ENCODE measurements at regions not wholly inside any gene's neighbourhood (a gene's known extent, or its start where the extent isn't known, plus 50 kb on each side); places are given as distances from the start of the nearest gene placed in this dataset.

DNA sequence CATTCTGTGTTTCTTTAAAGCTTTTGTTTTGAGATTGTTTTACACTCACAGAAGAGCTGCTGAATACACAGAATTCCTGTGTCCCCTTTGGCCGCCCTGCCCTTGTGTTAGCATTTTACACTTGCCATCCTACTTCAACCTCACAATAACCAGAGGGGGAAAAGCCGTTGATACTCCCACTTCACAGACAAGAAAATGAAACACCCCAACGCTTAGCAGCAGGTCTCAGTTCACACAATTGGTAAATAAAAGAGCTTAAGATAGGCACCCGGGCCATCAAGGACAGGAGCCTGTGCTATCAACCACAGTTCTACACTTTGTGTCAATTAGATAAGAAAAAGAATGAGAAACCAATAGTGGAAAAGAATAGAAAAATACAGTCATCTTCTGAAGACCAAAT is 178.0 kb downstream of the SYK start:
- Histone ChIP-seq H3K4me3 (no peak overlapping the region), H3K9me3 (no peaks in the 10 kb centered on the region), H3K4me1 (no peaks in the 10 kb centered on the region), H3K27ac (no peak overlapping the region), H3K9ac (ENCODE audit: low read depth in 2 of 2, low read length in 2 of 2) (no peak overlapping the region), H3K27me3 (no peaks in the 10 kb centered on the region), H3K36me3 (no peaks in the 10 kb centered on the region)
- TF ChIP-seq, protein P1, sequence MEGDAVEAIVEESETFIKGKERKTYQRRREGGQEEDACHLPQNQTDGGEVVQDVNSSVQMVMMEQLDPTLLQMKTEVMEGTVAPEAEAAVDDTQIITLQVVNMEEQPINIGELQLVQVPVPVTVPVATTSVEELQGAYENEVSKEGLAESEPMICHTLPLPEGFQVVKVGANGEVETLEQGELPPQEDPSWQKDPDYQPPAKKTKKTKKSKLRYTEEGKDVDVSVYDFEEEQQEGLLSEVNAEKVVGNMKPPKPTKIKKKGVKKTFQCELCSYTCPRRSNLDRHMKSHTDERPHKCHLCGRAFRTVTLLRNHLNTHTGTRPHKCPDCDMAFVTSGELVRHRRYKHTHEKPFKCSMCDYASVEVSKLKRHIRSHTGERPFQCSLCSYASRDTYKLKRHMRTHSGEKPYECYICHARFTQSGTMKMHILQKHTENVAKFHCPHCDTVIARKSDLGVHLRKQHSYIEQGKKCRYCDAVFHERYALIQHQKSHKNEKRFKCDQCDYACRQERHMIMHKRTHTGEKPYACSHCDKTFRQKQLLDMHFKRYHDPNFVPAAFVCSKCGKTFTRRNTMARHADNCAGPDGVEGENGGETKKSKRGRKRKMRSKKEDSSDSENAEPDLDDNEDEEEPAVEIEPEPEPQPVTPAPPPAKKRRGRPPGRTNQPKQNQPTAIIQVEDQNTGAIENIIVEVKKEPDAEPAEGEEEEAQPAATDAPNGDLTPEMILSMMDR (IDR thresholded peaks at IDR 0.05) = no peak
- intact Hi-C loops (cut with DNase I) = no loop called here
- DNase-seq = no peak

DNA sequence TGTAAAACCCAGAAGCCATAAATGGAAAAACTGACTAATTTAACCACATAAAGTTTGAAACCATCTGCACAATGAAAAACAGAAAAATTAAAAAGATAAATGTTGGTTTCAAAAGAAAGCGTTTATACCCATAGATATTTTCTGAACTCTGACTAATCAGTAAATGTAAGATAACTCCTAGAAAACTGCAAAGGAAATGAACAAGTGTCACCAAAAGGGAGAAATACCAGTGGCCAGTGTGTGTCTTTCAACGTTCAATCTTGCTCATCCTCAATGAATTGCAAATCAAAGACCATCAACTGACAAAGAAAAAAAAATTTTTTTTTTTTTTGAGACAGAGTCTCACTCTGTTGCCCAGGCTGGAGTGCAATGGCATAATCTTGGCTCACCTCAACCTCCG is 180.1 kb downstream of the SYK start:
- H3K27me3 ChIP-seq = no peaks in the 10 kb centered on the region
- no peak overlapping the region for H3K9ac ChIP-seq (ENCODE audit: low read depth in 2 of 2, low read length in 2 of 2)
- TF ChIP-seq, protein P1 (IDR thresholded peaks at IDR 0.05) = no peak
- no peak for DNase-seq
- no peaks in the 10 kb centered on the region for H3K36me3 ChIP-seq
- H3K4me3 ChIP-seq = no peak overlapping the region
- H3K9me3 ChIP-seq = no peaks in the 10 kb centered on the region
- intact Hi-C loops (cut with DNase I) = no loop called here
- H3K4me1 ChIP-seq = no peaks in the 10 kb centered on the region
- no peak overlapping the region for H3K27ac ChIP-seq

DNA sequence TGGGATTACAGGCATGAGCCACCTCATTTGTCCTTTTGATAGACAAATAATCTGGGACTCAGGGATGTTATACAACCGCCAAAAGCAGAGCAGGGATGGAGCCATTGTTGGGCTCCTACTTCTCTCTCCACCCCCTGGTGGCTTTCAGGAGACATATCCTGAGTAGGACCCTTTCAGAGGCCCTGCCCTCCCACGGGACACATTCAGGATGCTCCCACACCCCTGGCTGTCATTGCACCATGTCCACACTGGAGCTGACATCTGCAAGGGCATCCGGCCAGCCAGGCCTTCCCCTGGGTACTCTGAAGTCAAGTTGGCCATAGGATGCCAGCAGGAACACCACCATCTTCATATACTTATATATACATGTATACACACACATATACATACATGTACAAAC is 181.8 kb downstream of the SYK start:
- H3K9me3 ChIP-seq = no peaks in the 10 kb centered on the region
- no peak overlapping the region for H3K9ac ChIP-seq (ENCODE audit: low read depth in 2 of 2, low read length in 2 of 2)
- H3K4me3 ChIP-seq = no peak overlapping the region
- H3K27me3 ChIP-seq = no peaks in the 10 kb centered on the region
- TF ChIP-seq, protein P1 (IDR thresholded peaks at IDR 0.05) = no peak
- H3K4me1 ChIP-seq = no peaks in the 10 kb centered on the region
- no peak overlapping the region for H3K27ac ChIP-seq
- no peak for DNase-seq
- no peaks in the 10 kb centered on the region for H3K36me3 ChIP-seq
- intact Hi-C loops (cut with DNase I) = no loop called here

DNA sequence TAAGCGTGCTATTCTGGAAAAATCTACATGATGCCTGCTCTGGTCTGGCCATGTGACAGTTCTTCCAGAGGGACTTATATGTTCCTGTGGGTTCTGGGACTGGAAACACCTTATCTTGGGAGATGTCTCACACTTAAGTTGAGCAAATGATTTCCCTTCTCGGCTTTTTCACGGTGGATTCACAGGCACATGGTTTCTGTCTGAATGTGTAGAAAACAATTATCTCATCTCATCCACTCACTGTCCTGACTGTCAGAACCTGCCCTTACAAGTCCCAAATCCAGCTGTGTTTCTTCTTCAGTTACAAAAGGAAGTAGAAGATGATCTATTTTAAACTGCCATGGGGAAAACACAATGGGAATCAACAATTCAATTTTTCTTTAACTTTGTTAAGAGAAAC is 184.0 kb downstream of the SYK start:
- no peaks in the 10 kb centered on the region for H3K36me3 ChIP-seq
- intact Hi-C loops (cut with DNase I) = no loop called here
- H3K9ac ChIP-seq (ENCODE audit: low read depth in 2 of 2, low read length in 2 of 2) = no peak overlapping the region
- TF ChIP-seq, protein P1 (IDR thresholded peaks at IDR 0.05) = no peak
- H3K9me3 ChIP-seq = no peaks in the 10 kb centered on the region
- no peak overlapping the region for H3K27ac ChIP-seq
- H3K4me3 ChIP-seq = no peak overlapping the region
- no peaks in the 10 kb centered on the region for H3K27me3 ChIP-seq
- no peak for DNase-seq
- no peaks in the 10 kb centered on the region for H3K4me1 ChIP-seq

DNA sequence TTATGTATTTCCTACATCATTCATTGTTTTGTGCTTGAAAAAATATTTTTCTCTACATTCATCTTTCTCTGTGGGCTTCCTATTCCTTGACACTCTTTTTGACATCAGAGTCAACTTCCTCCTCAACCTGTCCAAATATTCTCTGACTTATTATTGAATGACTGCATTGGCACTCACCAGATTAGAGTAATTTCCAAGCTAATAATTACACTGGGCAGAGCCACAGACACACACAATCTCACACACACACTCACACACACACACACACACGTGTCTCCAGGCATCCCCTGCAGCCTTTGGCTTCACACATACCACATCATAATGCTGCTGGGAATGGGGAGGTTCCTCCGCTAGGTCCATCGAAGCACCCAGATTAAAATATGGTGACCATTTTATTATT is 184.5 kb downstream of the SYK start:
- TF ChIP-seq, protein P1 (IDR thresholded peaks at IDR 0.05) = no peak

DNA sequence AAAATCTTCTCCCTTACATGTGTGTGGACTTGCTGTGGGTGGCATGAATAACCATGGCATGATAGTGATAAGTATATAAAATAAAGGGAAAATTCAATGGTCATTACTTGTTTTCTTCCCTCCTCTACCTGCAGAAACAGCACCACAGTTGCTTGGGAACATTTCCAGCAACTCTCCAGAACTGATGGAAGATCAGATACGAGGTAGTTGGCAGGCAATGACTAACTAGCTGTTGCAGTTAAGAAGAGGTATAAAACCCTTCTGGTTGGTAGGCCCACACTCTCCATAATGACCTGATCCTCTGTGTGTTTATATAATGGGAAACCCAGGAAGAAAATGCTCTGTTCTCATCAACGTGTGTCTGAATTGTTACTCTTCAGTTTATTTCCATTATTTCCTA is 185.9 kb downstream of the SYK start:
- TF ChIP-seq, protein P1 (IDR thresholded peaks at IDR 0.05) = no peak
- intact Hi-C loops (cut with DNase I) = no loop called here
- H3K36me3 ChIP-seq = no peaks in the 10 kb centered on the region

More for the DNA sequence above, 184.5 kb downstream of the SYK start:
- H3K27ac ChIP-seq = no peak overlapping the region
- intact Hi-C loops (cut with DNase I) = no loop called here
- H3K27me3 ChIP-seq = no peaks in the 10 kb centered on the region
- no peak for DNase-seq
- no peaks in the 10 kb centered on the region for H3K36me3 ChIP-seq
- no peak overlapping the region for H3K4me3 ChIP-seq
- H3K4me1 ChIP-seq = no peaks in the 10 kb centered on the region
- no peaks in the 10 kb centered on the region for H3K9me3 ChIP-seq
- no peak overlapping the region for H3K9ac ChIP-seq (ENCODE audit: low read depth in 2 of 2, low read length in 2 of 2)

More for the DNA sequence above, 185.9 kb downstream of the SYK start:
- H3K27ac ChIP-seq = no peak overlapping the region
- H3K27me3 ChIP-seq = no peaks in the 10 kb centered on the region
- H3K9me3 ChIP-seq = no peaks in the 10 kb centered on the region
- DNase-seq = no peak
- no peak overlapping the region for H3K9ac ChIP-seq (ENCODE audit: low read depth in 2 of 2, low read length in 2 of 2)
- H3K4me3 ChIP-seq = no peak overlapping the region
- no peaks in the 10 kb centered on the region for H3K4me1 ChIP-seq

All from colonic mucosa (tissue), 4 donors.